ENCODE measurements at regions not wholly inside any gene's neighbourhood (a gene's known extent, or its start where the extent isn't known, plus 50 kb on each side); places are given as distances from the start of the nearest gene placed in this dataset.

DNA sequence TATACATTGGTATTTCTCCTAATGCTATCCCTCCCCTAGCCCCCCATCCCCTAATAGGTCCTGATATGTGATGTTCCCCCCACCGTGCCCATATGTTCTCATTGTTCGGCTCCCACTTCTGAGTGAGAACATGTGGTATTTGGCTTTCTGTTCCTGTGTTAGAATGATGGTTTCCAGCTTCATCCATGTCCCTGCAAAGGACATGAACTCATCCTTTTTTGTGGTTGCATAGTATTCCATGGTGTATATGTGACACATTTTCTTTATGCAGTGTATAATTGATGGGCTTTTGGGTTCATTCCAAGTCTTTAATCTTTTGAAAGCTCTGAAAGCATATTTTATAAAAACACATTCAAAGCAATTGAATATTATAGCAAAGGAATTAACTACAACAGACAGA lies 1169.4 kb upstream of the ZEB2 start:
- no peaks in the 10 kb centered on the region for H3K27me3 ChIP-seq (ENCODE audit: insufficient read depth, poor library complexity, severe bottlenecking)
- H3K27ac ChIP-seq (ENCODE audit: poor library complexity, severe bottlenecking): no peak overlapping the region
- DNase-seq (ENCODE audit: low spot score) (no peak), ATAC-seq (ENCODE audit: low read depth) (no peak)
- no peak overlapping the region for H3K4me3 ChIP-seq (ENCODE audit: severe bottlenecking)
- H3K9me3 ChIP-seq (ENCODE audit: severe bottlenecking): no peaks in the 10 kb centered on the region
- peaks cover 27% of the 10 kb centered on the region for H3K4me1 ChIP-seq (ENCODE audit: insufficient read depth, poor library complexity, severe bottlenecking)
- H3K36me3 ChIP-seq (ENCODE audit: low read depth): no peaks in the 10 kb centered on the region
- TF ChIP-seq, protein P1, sequence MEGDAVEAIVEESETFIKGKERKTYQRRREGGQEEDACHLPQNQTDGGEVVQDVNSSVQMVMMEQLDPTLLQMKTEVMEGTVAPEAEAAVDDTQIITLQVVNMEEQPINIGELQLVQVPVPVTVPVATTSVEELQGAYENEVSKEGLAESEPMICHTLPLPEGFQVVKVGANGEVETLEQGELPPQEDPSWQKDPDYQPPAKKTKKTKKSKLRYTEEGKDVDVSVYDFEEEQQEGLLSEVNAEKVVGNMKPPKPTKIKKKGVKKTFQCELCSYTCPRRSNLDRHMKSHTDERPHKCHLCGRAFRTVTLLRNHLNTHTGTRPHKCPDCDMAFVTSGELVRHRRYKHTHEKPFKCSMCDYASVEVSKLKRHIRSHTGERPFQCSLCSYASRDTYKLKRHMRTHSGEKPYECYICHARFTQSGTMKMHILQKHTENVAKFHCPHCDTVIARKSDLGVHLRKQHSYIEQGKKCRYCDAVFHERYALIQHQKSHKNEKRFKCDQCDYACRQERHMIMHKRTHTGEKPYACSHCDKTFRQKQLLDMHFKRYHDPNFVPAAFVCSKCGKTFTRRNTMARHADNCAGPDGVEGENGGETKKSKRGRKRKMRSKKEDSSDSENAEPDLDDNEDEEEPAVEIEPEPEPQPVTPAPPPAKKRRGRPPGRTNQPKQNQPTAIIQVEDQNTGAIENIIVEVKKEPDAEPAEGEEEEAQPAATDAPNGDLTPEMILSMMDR (IDR thresholded peaks at IDR 0.05; ENCODE audit: poor library complexity, severe bottlenecking): no peak

DNA sequence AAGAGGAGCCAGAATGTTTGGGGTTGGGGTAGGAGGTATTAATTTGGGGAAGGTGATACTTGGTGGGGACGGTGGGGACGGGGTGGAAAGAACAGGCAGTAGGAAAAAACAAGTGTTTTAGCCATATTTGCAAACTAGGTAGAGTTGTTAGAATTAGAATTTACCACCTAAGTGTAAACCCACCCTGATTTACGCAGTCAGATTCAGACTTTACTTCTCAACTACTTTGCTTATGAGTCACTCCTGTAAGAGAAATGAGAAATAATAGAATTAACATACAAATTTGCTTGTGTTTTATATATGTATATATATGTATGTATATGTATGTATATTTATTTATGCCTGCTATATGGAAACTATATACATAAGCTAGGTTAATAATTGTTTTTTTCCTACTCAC lies 1168.2 kb upstream of the ZEB2 start:
- Histone ChIP-seq H3K4me3 (ENCODE audit: severe bottlenecking) (no peak overlapping the region), H3K27me3 (ENCODE audit: insufficient read depth, poor library complexity, severe bottlenecking) (no peaks in the 10 kb centered on the region), H3K9me3 (ENCODE audit: severe bottlenecking) (no peaks in the 10 kb centered on the region), H3K4me1 (ENCODE audit: insufficient read depth, poor library complexity, severe bottlenecking) (peaks cover 20% of the 10 kb centered on the region), H3K27ac (ENCODE audit: poor library complexity, severe bottlenecking) (no peak overlapping the region), H3K36me3 (ENCODE audit: low read depth) (no peaks in the 10 kb centered on the region)
- no peak for DNase-seq (ENCODE audit: low spot score)
- ATAC-seq (ENCODE audit: low read depth): no peak
- TF ChIP-seq, protein P1 (IDR thresholded peaks at IDR 0.05; ENCODE audit: poor library complexity, severe bottlenecking): no peak

DNA sequence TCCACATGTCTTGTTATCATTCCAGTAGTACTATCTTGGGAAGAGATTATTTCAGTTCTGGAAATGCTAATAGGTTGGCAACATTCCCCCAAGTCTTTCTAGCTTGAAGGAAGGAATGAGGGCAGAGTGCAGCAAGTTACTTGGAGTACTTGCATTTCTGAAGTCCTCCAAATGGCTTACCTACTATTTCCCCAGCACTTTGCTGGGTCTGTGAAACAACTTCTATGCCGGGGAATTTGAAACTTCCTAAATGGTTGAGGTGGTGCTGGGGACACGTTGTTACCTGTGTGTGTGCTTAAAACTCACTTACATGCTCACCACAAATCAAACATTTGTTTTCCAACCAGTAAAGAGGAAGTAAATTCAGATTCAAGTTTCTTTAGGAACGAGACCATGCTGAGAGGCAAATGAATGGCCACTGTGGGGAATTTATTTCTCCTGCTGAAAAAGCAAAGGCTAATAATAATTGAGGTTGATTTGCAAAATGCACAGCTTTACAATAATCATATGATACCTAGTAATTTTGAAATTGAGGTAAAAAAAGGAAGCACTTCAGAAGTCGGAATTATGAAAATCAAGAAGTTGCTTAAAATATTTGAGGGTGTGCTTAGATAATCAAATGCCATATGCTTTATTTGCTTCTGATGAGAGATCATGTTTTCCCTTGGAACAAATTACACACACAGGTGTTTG lies 1167.7 kb upstream of the ZEB2 start:
- H3K9me3 ChIP-seq (ENCODE audit: severe bottlenecking): no peaks in the 10 kb centered on the region
- ATAC-seq (ENCODE audit: low read depth) (no peak), DNase-seq (ENCODE audit: low spot score) (no peak)
- no peaks in the 10 kb centered on the region for H3K27me3 ChIP-seq (ENCODE audit: insufficient read depth, poor library complexity, severe bottlenecking)
- no peak overlapping the region for H3K4me3 ChIP-seq (ENCODE audit: severe bottlenecking)
- no peaks in the 10 kb centered on the region for H3K36me3 ChIP-seq (ENCODE audit: low read depth)
- H3K27ac ChIP-seq (ENCODE audit: poor library complexity, severe bottlenecking): no peak overlapping the region
- peaks cover 18% of the 10 kb centered on the region for H3K4me1 ChIP-seq (ENCODE audit: insufficient read depth, poor library complexity, severe bottlenecking)
- TF ChIP-seq, protein P1 (IDR thresholded peaks at IDR 0.05; ENCODE audit: poor library complexity, severe bottlenecking): no peak

DNA sequence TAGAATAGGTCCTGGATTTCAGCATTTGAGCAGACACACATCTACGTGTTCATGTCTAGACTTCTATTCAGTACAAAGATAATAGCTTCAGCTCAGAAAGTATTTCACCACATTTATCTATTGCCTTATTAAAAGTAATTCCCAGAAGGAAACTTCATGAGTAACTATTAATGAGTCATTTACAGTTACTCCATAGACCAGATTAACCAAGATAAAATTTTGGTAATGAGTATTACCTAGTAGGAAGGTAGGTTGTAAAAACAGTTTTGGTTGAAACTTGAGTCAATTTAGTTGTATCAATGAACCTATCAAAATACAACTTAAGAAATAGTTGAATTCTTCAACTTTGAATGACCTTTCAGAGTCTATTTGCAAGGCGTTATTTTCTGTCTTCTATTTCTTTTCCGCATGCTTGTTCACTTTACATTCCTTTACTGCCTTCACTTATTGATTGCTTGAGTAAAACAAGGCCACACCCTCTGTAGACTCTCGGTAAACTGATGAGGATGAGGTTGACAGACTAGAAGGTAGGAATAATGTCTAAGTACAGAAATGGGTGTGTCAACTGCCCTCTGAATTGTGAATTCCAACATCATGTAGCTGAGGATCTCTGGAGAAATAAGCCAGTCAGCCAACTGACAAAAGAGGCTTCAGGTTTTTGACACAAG lies 1165.6 kb upstream of the ZEB2 start:
- TF ChIP-seq, protein P1 (IDR thresholded peaks at IDR 0.05; ENCODE audit: poor library complexity, severe bottlenecking): no peak
- H3K4me1 ChIP-seq (ENCODE audit: insufficient read depth, poor library complexity, severe bottlenecking): peaks cover 22% of the 10 kb centered on the region
- peak; percentile 83 for ATAC-seq (ENCODE audit: low read depth)
- H3K27me3 ChIP-seq (ENCODE audit: insufficient read depth, poor library complexity, severe bottlenecking): no peaks in the 10 kb centered on the region
- H3K27ac ChIP-seq (ENCODE audit: poor library complexity, severe bottlenecking): peak overlapping the region; percentile 51
- H3K36me3 ChIP-seq (ENCODE audit: low read depth): no peaks in the 10 kb centered on the region
- H3K4me3 ChIP-seq (ENCODE audit: severe bottlenecking): no peak overlapping the region
- no peak for DNase-seq (ENCODE audit: low spot score)
- H3K9me3 ChIP-seq (ENCODE audit: severe bottlenecking): no peaks in the 10 kb centered on the region

Measured in RWPE2 (cell line).